SK-N-MC (cell line): ENCODE measurements at regions not wholly inside any gene's neighbourhood (a gene's known extent, or its start where the extent isn't known, plus 50 kb on each side); places are given as distances from the start of the nearest gene placed in this dataset.

Experiments used
- EZH2 ChIP-seq: fragments of 200-600 bp; sonication (generic); IDR thresholded peaks from one replicate; pipeline ENCODE4 v1.6.1; 2017; ENCODE audit warnings: antibody characterized with exemption
- FOXP2 ChIP-seq: optimal IDR thresholded peaks from 2 replicates; pipeline ENCODE3; 2011; ENCODE audit warnings: mild to moderate bottlenecking, moderate library complexity; ENCODE audit not compliant: insufficient read depth; ENCODE audit errors: extremely low read length, control extremely low read depth
- POLR2AphosphoS5 ChIP-seq: IDR thresholded peaks from 2 replicates; pipeline ENCODE4 v1.6.1; 2012; ENCODE audit warnings: mild to moderate bottlenecking, low read depth, low read length, borderline replicate concordance

- no peak for TF ChIP-seq EZH2
- TF ChIP-seq POLR2AphosphoS5, result no peak
- no peak for TF ChIP-seq FOXP2
Observed at GRCh38 chr7:156547884-156548561, 92.6 kb upstream of the RNF32 start.
